Thymus (tissue), 11 donors: ENCODE measurements at regions not wholly inside any gene's neighbourhood (a gene's known extent, or its start where the extent isn't known, plus 50 kb on each side); places are given as distances from the start of the nearest gene placed in this dataset.

Experiments
- DNase-seq, 9 donors: peaks; one replicate each; pipeline ENCODE4 v3.0.0-alpha.2; 2013; ENCODE audit warnings: low spot score in 9 of 9, low read depth in 6 of 9, missing footprints in 1 of 9
- H3K27ac ChIP-seq, 2 donors: one replicate each; pipeline ENCODE4 v1.5.1; 2013; ENCODE audit warnings: control low read depth in 1 of 2, low read depth in 1 of 2, low read length in 1 of 2, mild to moderate bottlenecking in 1 of 2, moderate library complexity in 1 of 2
- H3K27me3 ChIP-seq, 2 donors: one replicate each; pipeline ENCODE4 v1.5.1; 2013; ENCODE audit warnings: low read length in 1 of 2; ENCODE audit not compliant: control insufficient read depth in 2 of 2, insufficient read depth in 1 of 2
- H3K36me3 ChIP-seq, 2 donors: one replicate each; pipeline ENCODE4 v1.5.1; 2013; ENCODE audit warnings: low read length in 1 of 2, mild to moderate bottlenecking in 1 of 2, moderate library complexity in 1 of 2; ENCODE audit not compliant: control insufficient read depth in 2 of 2, insufficient read depth in 2 of 2
- H3K4me1 ChIP-seq, 2 donors: one replicate each; pipeline ENCODE4 v1.5.1; 2013; ENCODE audit warnings: low read length in 2 of 2; ENCODE audit not compliant: control insufficient read depth in 2 of 2, insufficient read depth in 2 of 2
- H3K4me3 ChIP-seq, 2 donors: one replicate each; pipeline ENCODE4 v1.5.1; 2013; ENCODE audit warnings: low read length in 2 of 2, control low read depth in 1 of 2, mild to moderate bottlenecking in 1 of 2
- H3K9me3 ChIP-seq, 2 donors: one replicate each; pipeline ENCODE4 v1.5.1; 2013; ENCODE audit warnings: low read length in 1 of 2, mild to moderate bottlenecking in 1 of 2; ENCODE audit not compliant: control insufficient read depth in 2 of 2, insufficient read depth in 1 of 2
- WGBS: extraction: QIAGEN DNeasy Blood & Tissue Kit; methylation state at CpG from one replicate; pipeline ENCODE4 v1.1.7; 2013; 5-methylcytosine and 5-hydroxymethylcytosine counted together
- donor health status: healthy.

- no peaks in the 10 kb centered on the region for H3K9me3 ChIP-seq
- no peaks in the 10 kb centered on the region for H3K4me1 ChIP-seq
- WGBS: 87% methylated on average over 3 of the region's 3 CpGs
- H3K27me3 ChIP-seq: no peaks in the 10 kb centered on the region
- no peak overlapping the region for H3K4me3 ChIP-seq
- H3K36me3 ChIP-seq: no peaks in the 10 kb centered on the region
- DNase-seq: no peak
- no peak overlapping the region for H3K27ac ChIP-seq
These were observed 716.5 kb downstream of the MTRR start for GRCh38 chr5:8585230-8586018.

GRCh38 chr5:8590959-8591358, 722.0 kb downstream of the MTRR start:
- Histone ChIP-seq H3K9me3 (no peaks in the 10 kb centered on the region), H3K27me3 (no peaks in the 10 kb centered on the region), H3K4me3 (no peak overlapping the region), H3K4me1 (no peaks in the 10 kb centered on the region), H3K36me3 (no peaks in the 10 kb centered on the region), H3K27ac (no peak overlapping the region)
- no peak for DNase-seq
- WGBS: 90% methylated on average over 1 of the region's 1 CpG

- Histone ChIP-seq H3K36me3 (no peaks in the 10 kb centered on the region), H3K27ac (no peak overlapping the region), H3K27me3 (no peaks in the 10 kb centered on the region), H3K9me3 (no peaks in the 10 kb centered on the region), H3K4me1 (no peaks in the 10 kb centered on the region), H3K4me3 (no peak overlapping the region)
- no peak for DNase-seq
- WGBS: 87% methylated on average over 3 of the region's 3 CpGs
These were observed 729.4 kb downstream of the MTRR start for GRCh38 chr5:8598356-8598755.

DNA sequence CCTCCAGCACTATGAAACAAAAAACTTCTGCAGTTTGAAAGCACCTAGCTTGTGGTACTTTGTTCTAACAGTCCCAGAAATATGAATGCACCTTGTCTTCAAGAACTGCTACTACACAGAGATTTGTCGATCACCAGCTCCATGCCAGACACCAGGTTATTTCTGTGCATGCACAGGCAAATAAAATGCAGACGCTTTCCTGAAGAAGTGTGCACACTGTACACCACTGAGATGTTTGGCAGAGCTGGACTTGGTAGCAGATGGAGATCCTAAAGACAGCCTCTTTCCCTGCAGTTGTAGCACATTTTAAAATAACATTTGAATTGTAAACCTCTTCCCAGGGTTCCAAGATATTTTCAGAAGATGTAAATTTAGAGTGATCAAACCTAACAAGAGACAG, 730.0 kb downstream of the MTRR start:
- no peaks in the 10 kb centered on the region for H3K9me3 ChIP-seq
- no peaks in the 10 kb centered on the region for H3K36me3 ChIP-seq
- 94% methylated on average over 2 of the region's 2 CpGs for WGBS
- H3K4me3 ChIP-seq: no peak overlapping the region
- no peaks in the 10 kb centered on the region for H3K4me1 ChIP-seq
- DNase-seq: no peak
- H3K27ac ChIP-seq: no peak overlapping the region
- H3K27me3 ChIP-seq: no peaks in the 10 kb centered on the region

- DNase-seq: no peak
- Histone ChIP-seq H3K9me3 (no peaks in the 10 kb centered on the region), H3K36me3 (no peaks in the 10 kb centered on the region), H3K4me3 (no peak overlapping the region), H3K4me1 (no peaks in the 10 kb centered on the region), H3K27me3 (no peaks in the 10 kb centered on the region), H3K27ac (no peak overlapping the region)
These were observed 731.9 kb downstream of the MTRR start for GRCh38 chr5:8600843-8601242.

GRCh38 chr5:8601831-8602354, 732.9 kb downstream of the MTRR start:
- Histone ChIP-seq H3K36me3 (no peaks in the 10 kb centered on the region), H3K9me3 (no peaks in the 10 kb centered on the region), H3K27ac (no peak overlapping the region), H3K27me3 (no peaks in the 10 kb centered on the region), H3K4me3 (no peak overlapping the region), H3K4me1 (no peaks in the 10 kb centered on the region)
- no peak for DNase-seq
- WGBS: 96% methylated on average over 8 of the region's 8 CpGs

DNA sequence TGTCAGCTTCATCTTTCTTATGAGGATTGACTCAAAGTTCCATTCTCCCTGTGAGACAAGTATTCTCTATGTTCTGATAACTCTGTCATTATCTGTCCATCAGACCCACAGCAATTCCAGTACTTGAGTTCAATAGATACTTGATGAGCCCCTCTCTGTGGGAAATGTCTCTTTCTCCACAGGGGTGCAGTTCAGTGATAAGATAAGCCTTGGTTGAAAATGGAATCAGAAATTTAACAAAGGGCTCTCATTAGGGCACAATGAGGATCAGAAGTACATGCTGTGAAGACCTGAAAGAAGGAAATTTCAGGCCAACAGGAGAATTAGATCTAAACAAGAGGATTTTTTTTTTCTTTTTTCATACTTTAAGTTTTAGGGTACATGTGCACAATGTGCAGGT, 737.3 kb downstream of the MTRR start:
- Histone ChIP-seq H3K9me3 (no peaks in the 10 kb centered on the region), H3K4me1 (no peaks in the 10 kb centered on the region), H3K4me3 (no peak overlapping the region), H3K27me3 (no peaks in the 10 kb centered on the region), H3K27ac (no peak overlapping the region), H3K36me3 (no peaks in the 10 kb centered on the region)
- DNase-seq: no peak

- Histone ChIP-seq H3K4me3 (no peak overlapping the region), H3K27me3 (no peaks in the 10 kb centered on the region), H3K27ac (no peak overlapping the region), H3K9me3 (no peaks in the 10 kb centered on the region), H3K4me1 (no peaks in the 10 kb centered on the region), H3K36me3 (no peaks in the 10 kb centered on the region)
- 98% methylated on average over 3 of the region's 3 CpGs for WGBS
- no peak for DNase-seq
These were observed 742.1 kb downstream of the MTRR start for GRCh38 chr5:8611067-8611466.

GRCh38 chr5:8613078-8613685, 744.2 kb downstream of the MTRR start:
- Histone ChIP-seq H3K4me3 (no peak overlapping the region), H3K9me3 (no peaks in the 10 kb centered on the region), H3K27ac (no peak overlapping the region), H3K27me3 (no peaks in the 10 kb centered on the region), H3K36me3 (no peaks in the 10 kb centered on the region), H3K4me1 (no peaks in the 10 kb centered on the region)
- no peak for DNase-seq
- WGBS: 96% methylated on average over 4 of the region's 4 CpGs
